ENCODE measurements at regions not wholly inside any gene's neighbourhood (a gene's known extent, or its start where the extent isn't known, plus 50 kb on each side); places are given as distances from the start of the nearest gene placed in this dataset.

DNA sequence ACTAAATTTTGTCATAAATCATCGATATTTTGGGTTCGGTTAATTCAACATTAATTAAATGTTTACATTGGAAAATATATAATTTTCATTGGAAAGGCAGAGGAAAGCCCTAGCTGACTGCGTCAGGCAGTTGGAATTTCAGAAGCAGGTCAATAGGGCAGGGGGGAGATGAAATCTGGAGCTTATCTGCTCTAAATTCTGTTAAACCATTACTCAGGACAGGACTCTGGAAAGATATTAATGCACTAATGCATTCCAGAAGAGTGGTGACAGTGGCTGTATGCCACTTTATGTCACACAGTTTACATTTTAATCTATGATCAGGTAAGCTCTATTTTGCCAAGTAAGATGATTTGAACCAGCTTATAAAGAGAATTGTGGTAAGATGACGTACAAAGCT is 153.0 kb upstream of the B3GALT2 start:
- no peak for DNase-seq

- no peak for DNase-seq
Measured at GRCh38 chr1:193338194-193338593, 151.8 kb upstream of the B3GALT2 start.

- DNase-seq: no peak
Measured at GRCh38 chr1:193335806-193336428, 149.5 kb upstream of the B3GALT2 start.

GRCh38 chr1:193333166-193333565 is 146.8 kb upstream of the B3GALT2 start:
- no peak for DNase-seq

DNA sequence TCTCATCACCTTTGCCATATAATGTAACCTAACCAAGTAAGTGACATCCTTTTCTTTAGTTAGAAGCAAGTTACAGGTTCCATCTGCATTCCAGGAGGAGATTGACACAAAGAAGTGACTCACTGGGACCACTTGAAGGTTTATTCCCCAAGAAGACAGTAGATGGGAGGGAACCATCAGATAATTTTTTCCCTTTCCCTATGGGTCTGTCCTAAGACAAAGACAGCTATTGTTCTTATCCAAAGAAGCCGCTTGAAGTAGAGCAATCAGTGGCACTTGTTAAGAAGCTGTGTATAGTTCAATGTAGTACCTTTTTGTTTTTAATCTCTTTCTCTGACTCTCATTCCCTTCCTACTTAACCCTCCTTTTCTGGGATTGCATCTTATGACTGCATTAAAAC is 139.9 kb upstream of the B3GALT2 start:
- no peak for DNase-seq

- DNase-seq: no peak
Measured at GRCh38 chr1:193325771-193326170, 139.4 kb upstream of the B3GALT2 start.

GRCh38 chr1:193325042-193325441 is 138.6 kb upstream of the B3GALT2 start:
- no peak for DNase-seq

DNA sequence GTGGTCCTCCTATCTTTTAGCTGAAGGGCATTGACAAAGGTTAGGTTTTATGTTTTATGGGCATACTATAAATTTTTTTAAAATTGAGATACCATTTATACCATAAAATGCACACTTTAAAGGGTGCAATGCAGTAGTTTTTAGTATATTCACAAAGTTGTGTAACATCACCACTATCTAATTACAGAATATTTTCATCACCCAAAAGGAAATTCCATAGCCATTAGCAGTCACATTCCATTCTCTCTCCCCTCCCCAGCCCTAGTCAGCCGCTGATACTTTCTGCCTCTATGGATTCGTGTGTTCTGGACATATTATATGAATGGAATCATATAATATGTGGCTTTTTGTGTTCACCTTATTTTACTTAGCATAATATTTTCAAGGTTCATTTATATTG is 135.8 kb upstream of the B3GALT2 start:
- no peak for DNase-seq

DNA sequence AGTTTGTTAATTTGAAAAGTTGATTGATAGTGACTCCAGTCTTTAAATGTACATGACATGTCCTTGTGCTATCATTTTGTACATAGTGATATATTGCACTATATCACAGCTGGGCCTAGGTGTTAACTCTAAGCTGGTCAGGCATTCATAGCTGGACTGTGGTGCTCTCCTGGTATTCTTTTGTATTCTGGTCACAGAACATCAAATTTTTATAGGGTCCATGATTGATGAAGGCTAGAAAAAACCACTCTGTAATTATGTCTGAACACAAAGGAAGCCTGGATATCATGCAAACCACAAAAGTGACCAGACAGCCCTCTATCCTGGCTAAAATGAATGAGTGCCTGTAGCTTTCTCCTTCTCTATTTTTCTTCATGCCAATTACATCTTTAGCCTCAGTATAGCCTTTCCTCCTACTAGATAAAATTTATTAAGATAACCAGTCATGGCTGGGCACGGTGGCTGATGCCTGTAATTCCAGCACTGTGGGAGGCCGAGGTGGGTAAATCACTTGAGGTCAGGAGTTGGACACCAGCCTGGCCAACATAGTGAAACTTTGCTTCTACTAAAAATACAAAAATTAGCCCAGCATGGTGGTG is 134.9 kb upstream of the B3GALT2 start:
- no peak for DNase-seq

DNA sequence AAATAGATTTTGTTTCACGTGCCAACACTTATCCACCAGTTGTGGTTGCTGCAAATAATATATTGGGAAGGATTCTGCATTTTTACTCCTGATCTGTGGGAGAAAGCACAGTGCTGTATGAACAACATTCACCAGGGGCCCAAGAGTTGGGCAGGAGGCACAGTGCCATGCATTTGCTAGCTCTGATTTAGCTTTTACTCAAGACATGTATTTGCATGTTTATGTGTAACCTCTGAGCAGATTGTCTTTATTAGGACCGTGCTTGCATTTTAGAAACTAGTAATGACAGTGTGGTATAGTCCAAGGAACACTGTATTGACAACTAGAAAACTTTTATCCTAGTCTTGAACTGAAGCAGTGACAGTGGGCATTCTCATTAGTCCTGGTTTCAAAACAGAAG is 133.9 kb upstream of the B3GALT2 start:
- no peak for DNase-seq

DNA sequence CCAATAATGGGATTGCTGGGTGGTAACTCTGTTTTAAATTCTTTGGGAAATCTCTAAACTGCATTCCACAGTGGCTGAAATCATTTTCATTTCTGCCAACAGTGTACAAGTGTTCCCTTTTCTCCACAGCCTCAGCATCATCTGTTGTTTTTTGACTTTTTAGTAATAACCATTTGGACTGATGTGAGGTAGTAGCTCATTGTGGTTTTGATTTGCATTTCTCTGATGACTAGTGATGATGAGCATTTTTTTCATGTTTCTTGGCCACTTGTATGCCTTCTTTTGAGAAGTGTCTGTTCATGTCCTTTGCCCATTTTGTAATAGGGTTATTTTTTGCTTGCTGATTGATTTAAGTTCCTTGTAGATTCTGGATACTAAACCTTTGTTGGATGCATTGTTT is 131.9 kb upstream of the B3GALT2 start:
- no peak for DNase-seq

DNA sequence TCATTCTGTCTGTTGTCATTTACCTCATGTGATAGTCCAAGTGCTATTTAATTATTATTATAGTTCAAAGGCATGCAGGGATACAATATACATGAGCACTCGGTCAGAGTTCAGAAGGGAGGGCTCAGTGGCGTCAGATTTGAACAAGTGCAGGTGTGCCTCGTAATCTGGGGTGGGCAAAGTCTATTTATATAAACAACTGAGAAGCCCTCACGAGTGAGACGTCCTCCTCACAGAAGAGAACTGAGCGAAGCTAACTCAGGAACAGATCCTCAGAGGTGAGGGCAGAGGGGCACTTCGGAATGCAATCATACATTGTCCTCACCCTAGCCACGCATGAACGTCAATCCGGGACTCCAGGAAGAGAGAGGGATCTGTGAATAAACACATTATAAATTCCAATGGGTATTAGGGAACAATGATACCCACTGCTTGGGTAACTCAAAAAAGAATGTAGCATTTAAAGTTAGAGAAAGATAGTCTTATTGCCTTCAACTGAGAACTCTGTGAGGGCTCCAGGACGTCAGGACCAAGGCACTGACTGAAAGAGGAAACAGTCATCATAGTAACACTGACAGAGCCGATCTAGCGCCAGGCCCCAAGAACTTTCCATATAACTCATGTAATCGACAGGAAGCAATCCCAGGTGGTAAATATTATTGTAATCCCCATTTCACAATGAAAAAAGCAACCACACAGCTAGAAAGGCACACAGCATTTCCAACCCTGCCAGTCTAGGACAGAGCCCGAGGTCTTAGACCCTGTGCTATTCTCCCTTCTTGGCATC is 127.1 kb upstream of the B3GALT2 start:
- DNase-seq: no peak

- DNase-seq: no peak
Measured at GRCh38 chr1:193312432-193312831, 126.0 kb upstream of the B3GALT2 start.

DNA sequence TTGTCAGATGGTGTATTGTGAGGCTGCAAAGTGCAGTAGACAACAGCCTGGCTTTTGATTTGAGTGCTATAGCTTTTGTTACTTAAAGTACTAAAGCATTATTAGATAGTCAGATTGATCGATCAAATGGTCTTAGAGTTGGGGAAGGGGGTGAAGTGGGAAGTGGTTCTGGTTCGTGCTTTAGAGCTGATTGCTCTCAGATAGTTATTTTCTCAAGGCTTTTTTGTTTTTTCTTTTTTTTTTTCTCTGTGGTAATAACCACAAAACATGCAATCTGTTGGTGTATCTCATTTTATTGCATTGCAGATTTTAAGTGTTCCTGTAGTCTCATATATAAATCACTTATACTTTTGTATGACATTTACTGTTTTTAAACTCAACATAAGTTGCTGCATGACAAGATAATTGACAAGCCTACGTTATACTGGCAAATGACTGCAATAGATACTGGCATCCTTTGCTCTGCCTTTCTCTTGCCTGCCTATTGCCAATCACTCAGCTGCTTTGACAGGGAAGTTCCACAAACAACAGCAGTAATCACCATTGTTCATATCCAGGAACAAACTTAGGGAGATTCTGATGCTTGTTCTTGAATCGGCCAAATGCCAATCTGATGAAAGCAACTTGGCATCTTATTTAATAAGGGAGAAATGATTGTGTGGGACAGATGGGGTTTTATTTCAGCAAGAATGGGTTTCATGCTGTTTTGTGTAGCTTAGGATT is 125.0 kb upstream of the B3GALT2 start:
- DNase-seq: no peak

- DNase-seq: no peak
Measured at GRCh38 chr1:193310564-193310963, 124.2 kb upstream of the B3GALT2 start.

GRCh38 chr1:193309936-193310475 is 123.6 kb upstream of the B3GALT2 start:
- DNase-seq: no peak

GRCh38 chr1:193308438-193308837 is 122.0 kb upstream of the B3GALT2 start:
- no peak for DNase-seq

GRCh38 chr1:193306430-193306829 is 120.0 kb upstream of the B3GALT2 start:
- DNase-seq: no peak
